HG02970 (cell line): ENCODE measurements at regions not wholly inside any gene's neighbourhood (a gene's known extent, or its start where the extent isn't known, plus 50 kb on each side); places are given as distances from the start of the nearest gene placed in this dataset.

Source experiments
- ATAC-seq: cut with Tn5 transposase; IDR thresholded peaks from one replicate; pipeline ENCODE4 v1.9.1; 2021; ENCODE audit warnings: mild to moderate bottlenecking, moderate library complexity, moderate number of reproducible peaks; ENCODE audit not compliant: unreplicated experiment, low FRiP score

- no peak for ATAC-seq
These were observed 372.6 kb upstream of the POU3F3 start for GRCh38 chr2:104481341-104481740.

- ATAC-seq = no peak
These were observed 366.5 kb upstream of the POU3F3 start for GRCh38 chr2:104487366-104487765.

GRCh38 chr2:104493698-104494097 lies 360.2 kb upstream of the POU3F3 start:
- ATAC-seq = no peak

- no peak for ATAC-seq
These were observed 352.6 kb upstream of the POU3F3 start for GRCh38 chr2:104501342-104501741.

GRCh38 chr2:104501929-104502328 lies 352.0 kb upstream of the POU3F3 start:
- no peak for ATAC-seq

GRCh38 chr2:104502901-104503300 lies 351.0 kb upstream of the POU3F3 start:
- no peak for ATAC-seq

- no peak for ATAC-seq
These were observed 349.4 kb upstream of the POU3F3 start for GRCh38 chr2:104504331-104505073.

GRCh38 chr2:104518256-104518655 lies 335.7 kb upstream of the POU3F3 start:
- ATAC-seq = no peak

- no peak for ATAC-seq
These were observed 332.7 kb upstream of the POU3F3 start for GRCh38 chr2:104521247-104521646.

GRCh38 chr2:104523921-104524320 lies 330.0 kb upstream of the POU3F3 start:
- ATAC-seq = no peak

- no peak for ATAC-seq
These were observed 325.8 kb upstream of the POU3F3 start for GRCh38 chr2:104528101-104528500.

GRCh38 chr2:104531122-104531521 lies 322.8 kb upstream of the POU3F3 start:
- no peak for ATAC-seq

- no peak for ATAC-seq
These were observed 316.8 kb upstream of the POU3F3 start for GRCh38 chr2:104537116-104537515.

GRCh38 chr2:104538077-104538476 lies 315.8 kb upstream of the POU3F3 start:
- ATAC-seq = no peak

GRCh38 chr2:104539649-104540048 lies 314.3 kb upstream of the POU3F3 start:
- ATAC-seq = no peak

- ATAC-seq = no peak
These were observed 308.9 kb upstream of the POU3F3 start for GRCh38 chr2:104545055-104545454.

- no peak for ATAC-seq
These were observed 307.4 kb upstream of the POU3F3 start for GRCh38 chr2:104546537-104546936.

GRCh38 chr2:104547221-104547620 lies 306.7 kb upstream of the POU3F3 start:
- no peak for ATAC-seq

- no peak for ATAC-seq
These were observed 292.7 kb upstream of the POU3F3 start for GRCh38 chr2:104561251-104561650.

- no peak for ATAC-seq
These were observed 291.4 kb upstream of the POU3F3 start for GRCh38 chr2:104562537-104562936.

GRCh38 chr2:104563398-104563996 lies 290.4 kb upstream of the POU3F3 start:
- ATAC-seq = no peak

GRCh38 chr2:104568247-104568646 lies 285.7 kb upstream of the POU3F3 start:
- ATAC-seq = no peak
